Kidney (tissue), 13 donors: ENCODE measurements at regions not wholly inside any gene's neighbourhood (a gene's known extent, or its start where the extent isn't known, plus 50 kb on each side); places are given as distances from the start of the nearest gene placed in this dataset.
"Not testable (repeated sequence)": the region's sequence is repeated elsewhere in the genome, so short reads cannot be mapped to it uniquely, and the experiment has no call there.

Experiments used
- DNase-seq, 5 donors: peaks; one replicate each; pipeline ENCODE4 v3.0.0-alpha.2; 2013 to 2020
- FAIRE-seq: peaks from 2 replicates; lab custom pipeline; 2012; peaks lifted over from hg19 to GRCh38; lab: Jason Lieb, UNC
- H3K27ac ChIP-seq, 2 donors: one replicate each; pipeline ENCODE4 v1.7.0; 2013; ENCODE audit warnings: low read depth in 2 of 2, low read length in 2 of 2, inconsistent platforms in 1 of 2
- H3K27me3 ChIP-seq: one replicate; pipeline ENCODE4 v1.7.1; 2013; ENCODE audit warnings: low read length, inconsistent platforms; ENCODE audit not compliant: control insufficient read depth, insufficient read depth
- H3K36me3 ChIP-seq, 3 donors: one replicate each; pipeline versions ENCODE4 v1.7.0 to v1.7.1; 2013; ENCODE audit warnings: low read length in 3 of 3, control low read depth in 1 of 3, inconsistent platforms in 1 of 3; ENCODE audit not compliant: insufficient read depth in 3 of 3, control insufficient read depth in 2 of 3
- H3K4me1 ChIP-seq, 3 donors: one replicate each; pipeline versions ENCODE4 v1.7.0 to v1.7.1; 2013; ENCODE audit warnings: low read length in 3 of 3, inconsistent platforms in 1 of 3, low read depth in 1 of 3; ENCODE audit not compliant: control insufficient read depth in 2 of 3, insufficient read depth in 2 of 3
- H3K4me3 ChIP-seq, 3 donors: one replicate each; pipeline versions ENCODE4 v1.7.0 to v1.8.1; 2013; ENCODE audit warnings: low read length in 3 of 3, control low read depth in 1 of 3, inconsistent platforms in 1 of 3
- H3K9ac ChIP-seq, 3 donors: one replicate each; pipeline versions ENCODE4 v1.7.0 to v1.7.1; 2013; ENCODE audit warnings: low read length in 3 of 3, control low read depth in 1 of 3, inconsistent platforms in 1 of 3
- H3K9me3 ChIP-seq, 3 donors: one replicate each; pipeline versions ENCODE4 v1.7.0 to v1.7.1; 2013; ENCODE audit warnings: low read length in 3 of 3, control low read depth in 1 of 3, inconsistent platforms in 1 of 3; ENCODE audit not compliant: control insufficient read depth in 2 of 3, insufficient read depth in 1 of 3
- intact Hi-C: fragments of 100-400 bp; cut with DNase I; formaldehyde crosslinking; loops from one replicate; pipeline ENCODE4 v1.11.1; 2022
- TF ChIP-seq, protein P1 (sequence below): IDR thresholded peaks from 3 replicates; pipeline ENCODE4 v1.5.1; 2012; ENCODE audit warnings: mild to moderate bottlenecking, moderate library complexity, borderline replicate concordance; ENCODE audit not compliant: insufficient read depth; ENCODE audit errors: extremely low read depth
- donor health status: control.
- donor health status: control.
- donor health status: control.
- donor health status: control.
- donor health status: control.
- donor health status: DM: yes; HTN: yes; CAD: no.
- donor health status: Normal renal cell carcinoma (clear cell type).

DNA sequence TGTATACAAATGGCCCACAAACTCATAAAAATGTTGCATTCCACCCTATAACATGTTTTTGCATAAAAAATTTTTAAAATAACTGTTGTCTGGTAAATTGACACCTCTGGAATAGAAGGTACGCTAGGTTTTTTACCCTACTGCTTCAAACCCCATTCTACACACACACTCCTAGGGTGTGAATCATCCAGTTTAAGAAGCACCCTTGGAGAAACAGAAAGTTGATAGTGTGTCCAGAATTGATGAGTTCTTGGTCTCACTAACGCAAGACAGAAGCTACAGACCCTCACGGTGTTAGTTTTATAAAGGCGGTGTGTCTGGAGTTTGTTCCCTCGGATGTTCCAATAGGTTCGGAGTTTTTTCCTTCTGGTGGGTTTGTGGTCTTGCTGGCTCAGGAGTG, 158.5 kb downstream of the KLRB1 start:
- H3K4me1 ChIP-seq, result no peaks in the 10 kb centered on the region
- intact Hi-C loops, result no loop called here
- H3K9ac ChIP-seq, result no peak overlapping the region
- no peaks in the 10 kb centered on the region for H3K27me3 ChIP-seq
- FAIRE-seq, result no peak
- H3K9me3 ChIP-seq, result no peaks in the 10 kb centered on the region
- peak overlapping the region in 1 of 3 donors; percentile 72 for H3K4me3 ChIP-seq
- no peak overlapping the region for H3K27ac ChIP-seq
- H3K36me3 ChIP-seq, result no peaks in the 10 kb centered on the region
- no peak for DNase-seq
- TF ChIP-seq, protein P1, sequence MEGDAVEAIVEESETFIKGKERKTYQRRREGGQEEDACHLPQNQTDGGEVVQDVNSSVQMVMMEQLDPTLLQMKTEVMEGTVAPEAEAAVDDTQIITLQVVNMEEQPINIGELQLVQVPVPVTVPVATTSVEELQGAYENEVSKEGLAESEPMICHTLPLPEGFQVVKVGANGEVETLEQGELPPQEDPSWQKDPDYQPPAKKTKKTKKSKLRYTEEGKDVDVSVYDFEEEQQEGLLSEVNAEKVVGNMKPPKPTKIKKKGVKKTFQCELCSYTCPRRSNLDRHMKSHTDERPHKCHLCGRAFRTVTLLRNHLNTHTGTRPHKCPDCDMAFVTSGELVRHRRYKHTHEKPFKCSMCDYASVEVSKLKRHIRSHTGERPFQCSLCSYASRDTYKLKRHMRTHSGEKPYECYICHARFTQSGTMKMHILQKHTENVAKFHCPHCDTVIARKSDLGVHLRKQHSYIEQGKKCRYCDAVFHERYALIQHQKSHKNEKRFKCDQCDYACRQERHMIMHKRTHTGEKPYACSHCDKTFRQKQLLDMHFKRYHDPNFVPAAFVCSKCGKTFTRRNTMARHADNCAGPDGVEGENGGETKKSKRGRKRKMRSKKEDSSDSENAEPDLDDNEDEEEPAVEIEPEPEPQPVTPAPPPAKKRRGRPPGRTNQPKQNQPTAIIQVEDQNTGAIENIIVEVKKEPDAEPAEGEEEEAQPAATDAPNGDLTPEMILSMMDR, result no peak

DNA sequence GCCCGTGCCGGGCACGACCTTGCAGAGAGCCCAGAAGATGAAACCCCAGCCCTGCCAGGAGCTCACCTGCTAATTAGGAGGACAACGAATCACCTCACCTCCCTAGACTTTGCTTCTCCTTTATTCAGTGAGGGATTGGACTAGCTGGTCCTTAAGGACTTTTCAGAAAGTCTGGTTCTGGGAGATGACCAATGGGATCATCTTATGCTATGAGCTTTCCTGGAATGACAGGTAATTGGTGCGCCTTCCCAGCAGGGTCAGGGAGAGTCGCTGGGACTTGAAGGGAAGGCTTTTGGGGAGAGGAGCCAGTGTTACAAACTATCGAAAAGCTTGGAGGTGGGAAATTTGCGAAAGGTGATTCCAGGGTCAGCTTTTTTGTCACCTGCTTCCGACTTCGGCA, 159.1 kb downstream of the KLRB1 start:
- peak in 1 of 5 donors; percentile 24 for DNase-seq
- H3K9me3 ChIP-seq, H3K36me3 ChIP-seq, H3K27me3 ChIP-seq, H3K9ac ChIP-seq, intact Hi-C loops, H3K4me1 ChIP-seq, H3K27ac ChIP-seq, FAIRE-seq: not testable (repeated sequence)
- H3K4me3 ChIP-seq, result peak overlapping the region; percentile 62 to 72 (median 68)

DNA sequence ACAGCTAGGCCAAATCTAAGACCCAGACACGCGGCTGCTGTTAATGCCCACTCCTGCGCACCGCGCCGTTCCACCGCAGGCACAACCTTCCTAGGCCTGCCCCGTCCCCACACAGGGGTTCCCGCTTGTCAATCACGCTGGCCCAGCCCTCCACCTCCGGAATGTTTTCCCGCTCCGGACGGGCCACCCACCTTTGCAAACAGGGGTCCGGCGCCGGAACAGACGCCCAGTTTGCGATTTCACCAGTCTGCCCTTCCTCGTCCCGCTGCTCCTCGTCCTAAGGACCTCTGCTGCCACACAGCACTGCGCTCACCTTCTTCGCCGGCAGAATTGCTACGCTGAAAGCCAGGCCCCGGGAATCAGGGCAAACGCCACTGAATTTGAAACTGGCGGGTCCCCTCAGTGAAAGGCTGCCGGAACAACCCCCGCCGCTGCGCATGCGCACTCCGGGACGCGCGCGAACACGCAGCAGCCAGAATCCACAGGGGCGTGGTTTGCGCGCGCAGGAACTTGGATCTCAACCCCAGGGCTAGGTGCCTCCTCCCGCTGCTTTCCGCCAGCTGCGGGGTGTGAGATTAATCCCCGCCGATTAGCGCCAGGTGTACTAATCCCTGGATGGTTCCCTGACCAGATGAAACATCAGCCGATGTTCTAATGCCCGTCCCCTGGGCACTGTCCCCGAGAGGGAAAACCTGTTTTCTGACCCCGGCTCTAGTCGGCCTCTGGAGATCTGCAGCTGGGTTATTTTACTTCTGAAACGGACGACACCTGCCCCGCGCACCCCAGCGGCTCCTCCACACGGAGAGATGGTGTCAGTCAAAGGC, 159.7 kb downstream of the KLRB1 start:
- intact Hi-C loops, H3K27ac ChIP-seq, FAIRE-seq, H3K27me3 ChIP-seq, H3K36me3 ChIP-seq, H3K9me3 ChIP-seq, H3K4me1 ChIP-seq: not testable (repeated sequence)
- H3K4me3 ChIP-seq, result peak overlapping the region; percentile 62 to 72 (median 68)
- peak; percentile 93 to 96 (median 95) for DNase-seq
- peak overlapping the region in 2 of 3 donors; percentile 62 to 67 for H3K9ac ChIP-seq

- H3K9me3 ChIP-seq, FAIRE-seq, H3K4me1 ChIP-seq, H3K36me3 ChIP-seq, intact Hi-C loops, H3K27ac ChIP-seq, DNase-seq, H3K27me3 ChIP-seq: not testable (repeated sequence)
- Histone ChIP-seq H3K9ac (peak overlapping the region in 1 of 3 donors; percentile 30), H3K4me3 (peak overlapping the region; percentile 50 to 72 (median 51))
Measured at GRCh38 chr12:9446883-9447761, 160.6 kb downstream of the KLRB1 start.

- H3K27ac ChIP-seq, FAIRE-seq, H3K36me3 ChIP-seq, H3K4me1 ChIP-seq, H3K4me3 ChIP-seq, DNase-seq, H3K27me3 ChIP-seq, H3K9me3 ChIP-seq, intact Hi-C loops, H3K9ac ChIP-seq: not testable (repeated sequence)
Measured at GRCh38 chr12:9440428-9440827, 167.3 kb downstream of the KLRB1 start.

GRCh38 chr12:9435682-9436081, 172.0 kb downstream of the KLRB1 start:
- H3K4me1 ChIP-seq, H3K27me3 ChIP-seq, H3K9me3 ChIP-seq, H3K4me3 ChIP-seq, intact Hi-C loops, DNase-seq, H3K36me3 ChIP-seq, H3K27ac ChIP-seq, FAIRE-seq, H3K9ac ChIP-seq: not testable (repeated sequence)

DNA sequence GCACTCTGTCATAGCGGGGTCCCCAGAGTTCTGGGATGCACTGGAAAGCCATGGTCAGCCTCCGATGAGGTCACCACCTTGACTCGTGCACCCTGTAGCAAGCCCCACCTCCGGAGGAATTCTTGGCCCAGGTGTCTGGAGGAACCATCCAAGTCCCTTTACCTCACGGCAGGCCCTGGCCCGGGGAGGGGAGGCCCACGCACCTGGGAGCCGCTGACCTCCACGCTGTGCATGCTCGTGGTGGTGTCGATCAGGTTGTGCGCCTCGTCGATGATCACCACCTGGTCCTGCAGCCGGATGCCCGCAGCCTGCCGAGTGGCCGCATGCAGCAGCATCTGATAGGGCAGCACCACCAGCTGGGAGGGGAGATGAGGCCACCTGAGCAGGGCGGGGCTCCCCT, 177.3 kb downstream of the KLRB1 start:
- H3K4me1 ChIP-seq, H3K27me3 ChIP-seq, H3K9ac ChIP-seq, H3K27ac ChIP-seq, H3K4me3 ChIP-seq, H3K9me3 ChIP-seq, DNase-seq, FAIRE-seq, H3K36me3 ChIP-seq, intact Hi-C loops: not testable (repeated sequence)
